A673 (cell line): ENCODE measurements at regions not wholly inside any gene's neighbourhood (a gene's known extent, or its start where the extent isn't known, plus 50 kb on each side); places are given as distances from the start of the nearest gene placed in this dataset.

ENCODE experiments used
- CTCF ChIP-seq: fragments of 300-800, 200-600 bp; sonication (generic); conservative IDR thresholded peaks from 2 replicates; pipeline ENCODE4 v1.5.1; 2017; ENCODE audit warnings: low read depth, mild to moderate bottlenecking, antibody characterized with exemption, low read length, moderate library complexity, mixed read lengths
- EZH2 ChIP-seq: fragments of 200-600 bp; sonication (generic); IDR thresholded peaks from 2 replicates; pipeline ENCODE4 v1.6.1; 2017; ENCODE audit warnings: borderline replicate concordance, low read depth, mild to moderate bottlenecking, mixed read lengths, antibody characterized with exemption, low read length; ENCODE audit not compliant: poor library complexity, severe bottlenecking

GRCh38 chr13:109271555-109272541 lies 514.5 kb downstream of the IRS2 start:
- TF ChIP-seq EZH2 = no peak
- no peak for TF ChIP-seq CTCF
